ENCODE measurements at regions not wholly inside any gene's neighbourhood (a gene's known extent, or its start where the extent isn't known, plus 50 kb on each side); places are given as distances from the start of the nearest gene placed in this dataset.

DNA sequence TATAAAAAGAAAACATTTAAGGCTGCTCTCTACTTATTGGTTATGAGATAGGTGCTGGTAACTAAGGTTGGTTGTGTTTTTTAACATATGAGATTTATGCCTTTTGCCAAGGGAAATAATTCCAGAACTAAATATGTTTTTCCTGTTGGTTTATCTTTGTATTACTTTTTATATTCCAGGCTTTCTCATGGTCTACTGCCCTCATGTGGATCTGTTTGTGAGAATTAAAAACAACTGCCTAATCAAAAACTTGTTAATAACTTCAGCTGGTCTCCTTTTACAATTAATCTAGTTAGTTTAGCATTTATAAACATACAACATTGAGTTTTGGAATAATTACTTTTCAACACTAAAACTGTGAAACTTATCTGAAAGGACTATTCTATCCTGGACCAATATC is 1208.3 kb downstream of the ADGRL3 start:
- no peak for DNase-seq

- no peak for DNase-seq
These were observed 1207.4 kb downstream of the ADGRL3 start for GRCh38 chr4:62407534-62407933.

DNA sequence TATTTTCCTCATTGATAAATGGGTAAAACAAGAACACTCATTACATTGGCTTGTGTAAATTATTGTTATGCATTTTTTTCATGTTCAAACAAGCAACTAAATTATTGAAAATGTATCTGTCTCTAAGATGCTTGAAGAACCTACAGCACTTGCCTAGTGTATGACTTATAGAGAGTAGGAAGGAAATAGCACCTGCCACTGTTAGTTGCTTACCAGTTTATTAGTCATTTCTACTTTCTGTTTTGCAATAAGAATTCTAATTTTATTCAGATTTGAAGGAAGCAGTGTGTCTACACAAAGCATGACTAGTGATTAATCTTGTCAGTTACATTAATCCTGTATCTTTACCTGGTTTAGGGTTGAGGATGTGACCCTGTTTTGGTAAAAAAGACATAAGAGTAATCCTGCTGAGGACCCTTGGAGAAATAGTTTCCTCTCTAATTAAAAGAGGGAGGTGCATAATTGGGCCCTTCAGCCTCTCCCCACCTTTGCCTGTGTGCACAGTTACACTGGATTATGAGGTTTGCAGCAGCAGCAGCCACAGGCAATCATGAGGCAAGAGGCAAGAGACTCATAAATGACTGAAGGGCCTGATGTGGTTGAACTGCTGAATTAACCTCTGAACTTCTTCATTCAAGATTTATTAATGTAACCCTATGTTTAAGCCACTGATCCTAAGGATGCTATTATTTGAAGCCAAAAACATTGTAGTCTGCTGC is 1202.1 kb downstream of the ADGRL3 start:
- no peak for DNase-seq

GRCh38 chr4:62399242-62399641 is 1199.1 kb downstream of the ADGRL3 start:
- no peak for DNase-seq

GRCh38 chr4:62398318-62398717 is 1198.2 kb downstream of the ADGRL3 start:
- DNase-seq = no peak

- DNase-seq = no peak
These were observed 1194.6 kb downstream of the ADGRL3 start for GRCh38 chr4:62394766-62395165.

- no peak for DNase-seq
These were observed 1187.7 kb downstream of the ADGRL3 start for GRCh38 chr4:62387808-62388207.

GRCh38 chr4:62377700-62378099 is 1177.6 kb downstream of the ADGRL3 start:
- peak; percentile 89 for DNase-seq

DNA sequence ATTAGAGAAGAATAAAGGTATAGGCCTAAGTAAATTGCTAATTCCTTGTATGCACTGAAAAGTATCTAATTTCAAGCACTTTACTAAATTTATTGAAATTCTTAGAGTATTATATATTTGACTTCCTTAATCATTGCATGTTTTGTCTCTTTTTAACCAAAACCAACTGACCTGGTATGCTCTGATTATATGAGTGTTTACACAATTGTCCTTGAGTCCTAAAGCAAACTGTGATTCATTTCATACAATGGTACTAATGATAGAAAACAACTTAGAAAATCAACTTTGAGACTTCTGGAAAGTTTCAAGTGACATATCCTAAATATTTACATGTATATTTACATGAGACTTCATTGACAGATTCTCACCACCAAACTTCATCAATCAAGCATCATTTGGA is 1177.1 kb downstream of the ADGRL3 start:
- no peak for DNase-seq

DNA sequence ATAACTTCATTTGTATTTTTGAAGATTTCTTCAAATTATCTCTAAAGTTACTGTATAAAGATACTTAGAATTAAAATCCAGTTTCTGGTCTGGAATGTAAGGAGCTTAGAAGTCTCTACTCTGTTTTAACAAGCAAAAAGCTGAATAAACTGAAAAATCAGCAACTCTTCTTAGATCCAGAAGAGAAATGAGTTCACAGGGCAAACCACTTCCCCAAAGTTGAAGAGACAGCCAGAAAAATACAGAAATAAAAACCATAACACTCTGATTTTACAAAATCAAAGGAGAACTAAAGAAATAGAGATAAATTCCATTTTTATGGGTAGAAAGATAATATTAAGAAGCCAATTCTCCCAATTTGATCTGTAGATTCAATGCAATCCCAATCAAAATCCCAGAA is 1166.8 kb downstream of the ADGRL3 start:
- DNase-seq = no peak

DNA sequence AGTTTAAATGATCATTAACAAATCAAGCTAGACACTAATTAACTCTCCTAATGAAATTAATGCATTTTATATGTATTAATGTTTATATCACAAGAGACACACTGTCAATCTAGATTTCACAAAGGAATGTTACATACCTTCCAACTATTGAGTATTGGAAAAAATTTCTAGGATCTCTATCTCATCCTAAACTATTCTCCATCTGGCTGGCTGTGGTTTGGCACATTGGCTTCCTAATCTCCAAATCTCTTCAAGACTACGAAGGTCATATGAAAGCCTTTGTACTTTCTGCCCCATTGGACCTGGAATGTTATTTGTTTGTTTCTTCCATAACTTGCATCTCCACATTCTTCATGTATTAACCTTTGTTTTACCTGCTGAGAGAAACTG is 1160.0 kb downstream of the ADGRL3 start:
- DNase-seq = no peak

DNA sequence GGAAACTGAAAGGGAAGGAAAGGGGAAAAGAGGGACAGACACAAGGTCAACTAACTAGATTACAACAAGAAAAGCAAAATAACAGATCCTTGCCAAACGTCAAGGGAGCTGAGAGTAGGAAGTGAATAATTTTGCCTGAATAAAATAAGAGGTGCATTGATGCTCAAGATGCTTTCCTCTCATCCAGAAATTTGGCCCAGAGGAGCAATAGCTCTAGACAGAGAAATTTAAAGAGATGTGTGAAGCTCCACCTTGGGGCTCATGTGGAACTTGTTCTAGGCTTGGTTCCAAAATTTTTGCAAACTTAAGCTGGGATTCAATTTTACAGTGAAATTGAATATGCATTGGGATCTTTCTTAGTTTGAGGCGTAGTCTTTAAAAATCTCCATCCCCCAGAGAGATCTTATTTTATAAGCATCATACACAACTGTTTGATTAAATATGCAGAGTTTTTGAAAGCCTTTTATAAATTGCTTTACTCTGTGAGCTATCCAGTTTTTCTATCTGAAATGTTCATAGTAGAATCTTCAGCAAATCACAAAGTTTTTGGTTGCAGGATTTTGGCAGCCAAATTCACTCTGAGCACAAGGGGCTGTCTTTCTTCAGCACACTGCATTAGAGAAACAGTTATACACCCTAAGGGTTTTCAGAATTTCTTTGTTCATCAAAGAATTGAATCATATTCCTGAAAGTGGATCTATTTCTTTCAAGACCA is 1159.5 kb downstream of the ADGRL3 start:
- DNase-seq = no peak

GRCh38 chr4:62344915-62345314 is 1144.8 kb downstream of the ADGRL3 start:
- no peak for DNase-seq

DNA sequence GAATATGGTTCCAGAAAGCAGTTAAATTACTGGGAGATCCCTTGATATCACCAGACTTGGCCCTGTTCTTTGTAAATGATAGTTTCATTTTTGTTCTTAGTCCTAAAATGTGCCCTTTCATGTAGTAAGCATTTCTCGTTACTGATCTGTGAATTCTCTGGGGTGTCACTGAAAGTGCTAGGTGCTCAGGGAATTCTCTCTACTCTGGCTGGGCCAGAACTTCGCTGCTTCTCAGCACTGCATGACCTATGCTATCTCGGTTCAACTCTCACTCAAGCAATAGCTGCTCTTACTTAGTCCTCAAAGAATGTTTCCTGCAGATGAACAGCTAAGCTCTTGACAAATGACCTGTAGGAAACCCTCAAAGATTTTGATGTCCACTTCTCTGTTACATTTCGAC is 1144.3 kb downstream of the ADGRL3 start:
- no peak for DNase-seq

- no peak for DNase-seq
These were observed 1142.2 kb downstream of the ADGRL3 start for GRCh38 chr4:62342346-62342745.

DNA sequence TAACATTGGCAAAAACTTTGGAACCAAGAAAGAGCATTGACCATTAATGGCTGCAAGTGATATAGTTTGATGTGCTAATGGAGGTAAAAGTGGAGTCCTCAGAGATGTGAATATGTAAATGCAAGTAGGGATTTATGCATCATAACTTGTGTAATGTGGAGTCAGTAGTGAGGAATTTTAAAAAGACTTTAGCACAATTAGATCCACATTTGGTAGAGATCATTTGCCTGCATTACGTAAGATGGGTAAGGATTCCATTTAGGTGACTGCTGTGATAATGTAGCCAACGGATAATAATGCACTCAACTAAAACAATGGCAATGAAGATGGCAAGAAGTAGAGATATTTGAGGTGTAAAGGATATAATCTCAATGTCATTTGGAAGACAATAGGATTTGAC is 1128.4 kb downstream of the ADGRL3 start:
- no peak for DNase-seq

- DNase-seq = no peak
These were observed 1127.6 kb downstream of the ADGRL3 start for GRCh38 chr4:62327612-62328297.

- no peak for DNase-seq
These were observed 1124.1 kb downstream of the ADGRL3 start for GRCh38 chr4:62324215-62324614.

DNA sequence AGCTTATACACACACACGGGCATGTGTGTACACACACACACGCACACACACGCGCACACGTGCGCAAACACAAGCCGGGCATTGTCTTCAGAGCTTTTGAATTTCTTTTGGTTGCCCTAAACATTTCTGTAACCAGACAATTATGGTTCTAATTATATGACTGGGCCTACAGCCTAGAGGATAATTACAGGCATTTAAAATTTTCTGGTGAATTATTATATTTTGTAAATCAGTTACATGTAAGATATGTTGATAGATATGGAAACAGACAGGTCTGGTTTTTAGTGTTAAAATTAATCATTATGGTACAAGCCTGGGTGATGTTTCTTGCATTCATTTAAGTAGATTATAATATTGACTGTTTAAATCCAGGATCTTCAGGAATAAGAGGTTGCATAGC is 1120.5 kb downstream of the ADGRL3 start:
- peak; percentile 76 for DNase-seq

DNA sequence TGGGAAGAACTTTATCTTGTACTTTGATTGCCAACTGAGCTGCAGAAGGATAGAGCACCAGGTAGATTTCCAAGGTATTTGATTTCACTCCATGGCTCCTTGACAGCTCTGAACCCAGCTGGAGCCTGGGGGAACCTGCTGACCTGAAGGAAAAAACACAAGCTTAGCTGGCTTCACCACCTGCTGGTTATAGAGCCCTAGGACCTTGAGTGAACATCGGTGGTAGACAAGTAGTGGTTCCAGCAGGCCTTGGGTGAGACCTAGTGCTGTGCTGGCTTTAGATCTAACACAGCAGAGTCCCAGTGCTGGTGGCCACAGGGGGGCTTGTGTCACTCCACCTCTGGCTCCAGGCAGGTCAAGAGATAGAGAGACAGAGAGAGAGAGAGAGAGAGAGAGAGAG is 1102.6 kb downstream of the ADGRL3 start:
- DNase-seq = no peak

GRCh38 chr4:62301500-62301899 is 1101.4 kb downstream of the ADGRL3 start:
- DNase-seq = no peak

DNA sequence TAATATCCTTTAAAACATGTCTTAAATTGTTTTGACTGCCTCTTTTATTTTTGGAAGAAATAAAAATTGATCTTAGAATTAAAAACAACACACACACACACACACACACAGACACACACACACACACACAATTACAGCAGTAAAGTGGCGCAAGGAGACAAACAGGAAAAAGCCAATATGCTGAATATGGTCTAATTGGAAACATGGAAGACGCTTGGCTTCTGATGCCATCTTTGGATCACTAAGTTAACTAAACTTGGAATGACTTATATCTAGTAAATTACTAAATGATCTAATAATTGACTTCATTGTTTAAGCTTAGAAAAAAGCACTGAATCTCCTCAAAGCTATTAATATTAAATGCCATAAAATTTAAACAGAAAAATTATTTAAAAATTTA is 1093.4 kb downstream of the ADGRL3 start:
- DNase-seq = no peak

DNA sequence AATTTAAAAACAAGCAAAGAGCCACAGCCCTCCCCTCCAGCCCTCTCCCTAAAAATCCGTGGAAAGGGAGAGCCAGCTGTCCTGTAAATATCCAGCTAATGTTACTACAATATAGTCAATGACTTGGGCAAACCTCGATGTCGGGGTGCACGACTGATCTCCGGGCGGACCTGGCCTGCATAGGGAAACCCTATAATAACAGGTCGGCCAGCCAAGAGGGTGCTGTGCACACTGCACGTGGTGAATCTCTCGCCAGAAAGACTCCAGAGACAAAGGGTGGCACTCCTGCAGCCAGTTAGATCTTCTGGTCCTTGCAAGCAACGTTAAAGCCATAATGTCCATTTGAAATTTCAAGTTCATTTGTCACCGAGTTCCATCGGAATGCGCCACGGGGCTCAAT is 1092.8 kb downstream of the ADGRL3 start:
- DNase-seq = no peak

Data from NCI-H146 (cell line).